ENCODE measurements at regions not wholly inside any gene's neighbourhood (a gene's known extent, or its start where the extent isn't known, plus 50 kb on each side); places are given as distances from the start of the nearest gene placed in this dataset.

DNA sequence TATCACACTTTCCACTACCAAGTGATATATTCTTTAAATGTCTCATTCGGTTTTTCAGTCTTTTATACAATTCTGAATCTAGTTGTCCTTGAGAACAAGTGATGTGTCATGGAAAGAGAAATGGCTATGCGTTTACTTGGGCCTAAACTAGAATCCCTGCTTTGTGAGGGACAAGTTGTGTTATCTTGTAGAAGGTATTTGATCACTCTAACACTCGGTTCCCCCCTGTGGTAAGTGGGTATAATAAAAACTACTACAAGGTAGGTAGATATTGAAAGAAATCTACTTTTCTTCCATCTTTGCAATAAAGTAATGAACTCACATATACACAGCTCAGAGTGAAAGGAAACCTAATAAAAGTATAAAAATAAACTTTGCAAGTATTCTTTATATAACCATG lies 108.9 kb downstream of the MANEA start:
- no peak for TF ChIP-seq POLR2A (IDR thresholded peaks at IDR 0.05)
- TF ChIP-seq, protein P1, sequence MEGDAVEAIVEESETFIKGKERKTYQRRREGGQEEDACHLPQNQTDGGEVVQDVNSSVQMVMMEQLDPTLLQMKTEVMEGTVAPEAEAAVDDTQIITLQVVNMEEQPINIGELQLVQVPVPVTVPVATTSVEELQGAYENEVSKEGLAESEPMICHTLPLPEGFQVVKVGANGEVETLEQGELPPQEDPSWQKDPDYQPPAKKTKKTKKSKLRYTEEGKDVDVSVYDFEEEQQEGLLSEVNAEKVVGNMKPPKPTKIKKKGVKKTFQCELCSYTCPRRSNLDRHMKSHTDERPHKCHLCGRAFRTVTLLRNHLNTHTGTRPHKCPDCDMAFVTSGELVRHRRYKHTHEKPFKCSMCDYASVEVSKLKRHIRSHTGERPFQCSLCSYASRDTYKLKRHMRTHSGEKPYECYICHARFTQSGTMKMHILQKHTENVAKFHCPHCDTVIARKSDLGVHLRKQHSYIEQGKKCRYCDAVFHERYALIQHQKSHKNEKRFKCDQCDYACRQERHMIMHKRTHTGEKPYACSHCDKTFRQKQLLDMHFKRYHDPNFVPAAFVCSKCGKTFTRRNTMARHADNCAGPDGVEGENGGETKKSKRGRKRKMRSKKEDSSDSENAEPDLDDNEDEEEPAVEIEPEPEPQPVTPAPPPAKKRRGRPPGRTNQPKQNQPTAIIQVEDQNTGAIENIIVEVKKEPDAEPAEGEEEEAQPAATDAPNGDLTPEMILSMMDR (IDR thresholded peaks at IDR 0.05) = no peak

Measured in heart left ventricle (tissue), 13 donors.